ENCODE measurements at regions not wholly inside any gene's neighbourhood (a gene's known extent, or its start where the extent isn't known, plus 50 kb on each side); places are given as distances from the start of the nearest gene placed in this dataset.

DNA sequence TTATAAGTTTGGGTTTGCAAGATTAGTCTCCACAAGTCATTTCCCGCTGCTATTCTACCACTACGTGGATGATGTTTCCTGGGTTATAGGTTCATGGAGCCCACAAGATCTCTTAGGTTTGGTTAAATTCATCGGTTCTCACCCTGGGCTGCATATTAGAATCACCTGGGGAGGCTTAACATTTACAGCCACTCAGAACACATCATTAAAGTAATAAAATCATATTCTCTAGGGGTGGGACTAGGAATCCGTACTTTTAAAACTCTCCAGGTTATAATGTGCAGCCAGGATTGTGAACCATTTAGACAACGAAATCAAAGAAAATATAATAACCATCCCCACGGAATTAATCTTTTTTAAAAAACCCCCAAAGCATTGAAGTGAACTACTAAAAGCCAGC lies 167.7 kb downstream of the ACTR3 start:
- Histone ChIP-seq H3K4me1 (ENCODE audit: control insufficient read depth in 5 of 5, insufficient read depth in 5 of 5, low read length in 5 of 5) (no peaks in the 10 kb centered on the region), H3K27ac (ENCODE audit: low read depth in 1 of 2, low read length in 1 of 2) (no peak overlapping the region), H3K27me3 (ENCODE audit: control insufficient read depth in 3 of 3, insufficient read depth in 3 of 3, low read length in 2 of 3) (peaks cover 0 to 2% (median 0%) of the 10 kb centered on the region in 3 donors), H3K4me3 (no peak overlapping the region), H3K36me3 (ENCODE audit: control insufficient read depth in 4 of 4, insufficient read depth in 4 of 4, low read length in 4 of 4) (no peaks in the 10 kb centered on the region), H3K9me3 (ENCODE audit: control insufficient read depth in 4 of 4, insufficient read depth in 3 of 4, low read length in 3 of 4) (peaks cover 0 to 3% (median 0%) of the 10 kb centered on the region in 4 donors), H3K9ac (ENCODE audit: insufficient read depth in 1 of 2, low read length in 2 of 2) (no peak overlapping the region)
- WGBS, 2 donors = 83 to 95% methylated on average over 6 of the region's 6 CpGs
- TF ChIP-seq, protein P1, sequence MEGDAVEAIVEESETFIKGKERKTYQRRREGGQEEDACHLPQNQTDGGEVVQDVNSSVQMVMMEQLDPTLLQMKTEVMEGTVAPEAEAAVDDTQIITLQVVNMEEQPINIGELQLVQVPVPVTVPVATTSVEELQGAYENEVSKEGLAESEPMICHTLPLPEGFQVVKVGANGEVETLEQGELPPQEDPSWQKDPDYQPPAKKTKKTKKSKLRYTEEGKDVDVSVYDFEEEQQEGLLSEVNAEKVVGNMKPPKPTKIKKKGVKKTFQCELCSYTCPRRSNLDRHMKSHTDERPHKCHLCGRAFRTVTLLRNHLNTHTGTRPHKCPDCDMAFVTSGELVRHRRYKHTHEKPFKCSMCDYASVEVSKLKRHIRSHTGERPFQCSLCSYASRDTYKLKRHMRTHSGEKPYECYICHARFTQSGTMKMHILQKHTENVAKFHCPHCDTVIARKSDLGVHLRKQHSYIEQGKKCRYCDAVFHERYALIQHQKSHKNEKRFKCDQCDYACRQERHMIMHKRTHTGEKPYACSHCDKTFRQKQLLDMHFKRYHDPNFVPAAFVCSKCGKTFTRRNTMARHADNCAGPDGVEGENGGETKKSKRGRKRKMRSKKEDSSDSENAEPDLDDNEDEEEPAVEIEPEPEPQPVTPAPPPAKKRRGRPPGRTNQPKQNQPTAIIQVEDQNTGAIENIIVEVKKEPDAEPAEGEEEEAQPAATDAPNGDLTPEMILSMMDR (IDR thresholded peaks at IDR 0.05; ENCODE audit: control extremely low read depth, extremely low read depth) = no peak
- ATAC-seq (ENCODE audit: insufficient read depth, low FRiP score) (no peak), DNase-seq (no peak)

- DNase-seq = no peak
- TF ChIP-seq, protein P1 (IDR thresholded peaks at IDR 0.05; ENCODE audit: control extremely low read depth, extremely low read depth) = no peak
- ATAC-seq (ENCODE audit: insufficient read depth, low FRiP score) = no peak
- H3K4me3 ChIP-seq = no peak overlapping the region
- no peak overlapping the region for H3K9ac ChIP-seq (ENCODE audit: insufficient read depth in 1 of 2, low read length in 2 of 2)
- WGBS, 2 donors = 95 to 97% methylated on average over 5 of the region's 5 CpGs
- peaks cover 0 to 2% (median 0%) of the 10 kb centered on the region in 3 donors for H3K27me3 ChIP-seq (ENCODE audit: control insufficient read depth in 3 of 3, insufficient read depth in 3 of 3, low read length in 2 of 3)
- H3K36me3 ChIP-seq (ENCODE audit: control insufficient read depth in 4 of 4, insufficient read depth in 4 of 4, low read length in 4 of 4) = no peaks in the 10 kb centered on the region
- no peak overlapping the region for H3K27ac ChIP-seq (ENCODE audit: low read depth in 1 of 2, low read length in 1 of 2)
- H3K9me3 ChIP-seq (ENCODE audit: control insufficient read depth in 4 of 4, insufficient read depth in 3 of 4, low read length in 3 of 4) = peaks cover 0 to 3% (median 0%) of the 10 kb centered on the region in 4 donors
- no peaks in the 10 kb centered on the region for H3K4me1 ChIP-seq (ENCODE audit: control insufficient read depth in 5 of 5, insufficient read depth in 5 of 5, low read length in 5 of 5)
Measured at GRCh38 chr2:114061566-114062098, 171.7 kb downstream of the ACTR3 start.

- H3K27ac ChIP-seq (ENCODE audit: low read depth in 1 of 2, low read length in 1 of 2) = no peak overlapping the region
- no peaks in the 10 kb centered on the region for H3K27me3 ChIP-seq (ENCODE audit: control insufficient read depth in 3 of 3, insufficient read depth in 3 of 3, low read length in 2 of 3)
- no peaks in the 10 kb centered on the region for H3K4me1 ChIP-seq (ENCODE audit: control insufficient read depth in 5 of 5, insufficient read depth in 5 of 5, low read length in 5 of 5)
- 88 to 95% methylated on average over 4 of the region's 4 CpGs for WGBS, 2 donors
- ATAC-seq (ENCODE audit: insufficient read depth, low FRiP score) (no peak), DNase-seq (no peak)
- TF ChIP-seq, protein P1 (IDR thresholded peaks at IDR 0.05; ENCODE audit: control extremely low read depth, extremely low read depth) = no peak
- peaks cover 0 to 3% (median 0%) of the 10 kb centered on the region in 4 donors for H3K9me3 ChIP-seq (ENCODE audit: control insufficient read depth in 4 of 4, insufficient read depth in 3 of 4, low read length in 3 of 4)
- no peak overlapping the region for H3K9ac ChIP-seq (ENCODE audit: insufficient read depth in 1 of 2, low read length in 2 of 2)
- H3K36me3 ChIP-seq (ENCODE audit: control insufficient read depth in 4 of 4, insufficient read depth in 4 of 4, low read length in 4 of 4) = no peaks in the 10 kb centered on the region
- H3K4me3 ChIP-seq = no peak overlapping the region
Measured at GRCh38 chr2:114063346-114063745, 173.5 kb downstream of the ACTR3 start.

DNA sequence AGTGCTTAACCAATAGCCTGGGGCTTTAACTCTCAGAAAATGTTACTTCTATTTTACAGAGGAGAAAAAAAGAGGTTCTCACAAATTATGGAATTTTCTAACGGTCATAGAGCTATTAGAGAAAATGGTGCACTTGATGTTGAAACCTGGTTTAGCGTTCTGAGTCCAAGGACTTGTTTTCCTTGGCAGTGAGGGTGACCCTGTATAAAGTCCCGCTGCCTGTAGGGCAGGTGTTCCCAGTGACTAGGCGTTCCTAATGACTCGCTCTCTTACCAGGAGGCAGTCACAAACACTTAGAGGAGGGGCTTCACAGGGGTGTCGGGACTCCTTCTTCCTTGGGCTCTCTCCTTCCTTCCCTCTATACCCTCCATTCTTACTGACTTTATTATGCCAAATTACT lies 175.8 kb downstream of the ACTR3 start:
- TF ChIP-seq, protein P1 (IDR thresholded peaks at IDR 0.05; ENCODE audit: control extremely low read depth, extremely low read depth) = no peak
- DNase-seq (no peak), ATAC-seq (ENCODE audit: insufficient read depth, low FRiP score) (no peak)
- H3K9ac ChIP-seq (ENCODE audit: insufficient read depth in 1 of 2, low read length in 2 of 2) = no peak overlapping the region
- peaks cover 0 to 3% (median 0%) of the 10 kb centered on the region in 4 donors for H3K9me3 ChIP-seq (ENCODE audit: control insufficient read depth in 4 of 4, insufficient read depth in 3 of 4, low read length in 3 of 4)
- WGBS, 2 donors = 75 to 87% methylated on average over 6 of the region's 6 CpGs
- H3K27ac ChIP-seq (ENCODE audit: low read depth in 1 of 2, low read length in 1 of 2) = no peak overlapping the region
- H3K27me3 ChIP-seq (ENCODE audit: control insufficient read depth in 3 of 3, insufficient read depth in 3 of 3, low read length in 2 of 3) = no peaks in the 10 kb centered on the region
- H3K4me3 ChIP-seq = no peak overlapping the region
- no peaks in the 10 kb centered on the region for H3K36me3 ChIP-seq (ENCODE audit: control insufficient read depth in 4 of 4, insufficient read depth in 4 of 4, low read length in 4 of 4)
- no peaks in the 10 kb centered on the region for H3K4me1 ChIP-seq (ENCODE audit: control insufficient read depth in 5 of 5, insufficient read depth in 5 of 5, low read length in 5 of 5)

Data from lung (tissue), 11 donors.